ENCODE measurements at regions not wholly inside any gene's neighbourhood (a gene's known extent, or its start where the extent isn't known, plus 50 kb on each side); places are given as distances from the start of the nearest gene placed in this dataset.
A peak's percentile ranks its signal among the peaks of the same experiment; 100 is the strongest.
"Not testable (repeated sequence)": the region's sequence is repeated elsewhere in the genome, so short reads cannot be mapped to it uniquely, and the experiment has no call there.

GRCh38 chr5:44756097-44756496, 52.6 kb upstream of the MRPS30 start:
- not testable (repeated sequence) for DNase-seq

GRCh38 chr5:44747396-44747795, 61.4 kb upstream of the MRPS30 start:
- no peak for DNase-seq

- no peak for DNase-seq
Measured at GRCh38 chr5:44740660-44741059, 68.1 kb upstream of the MRPS30 start.

GRCh38 chr5:44729536-44729935, 79.2 kb upstream of the MRPS30 start:
- no peak for DNase-seq

- DNase-seq, result no peak
Measured at GRCh38 chr5:44727100-44727499, 81.6 kb upstream of the MRPS30 start.

- no peak for DNase-seq
Measured at GRCh38 chr5:44719856-44720255, 88.9 kb upstream of the MRPS30 start.

- DNase-seq, result peak; percentile 25
Measured at GRCh38 chr5:44714871-44715561, 93.7 kb upstream of the MRPS30 start.

- DNase-seq, result no peak
Measured at GRCh38 chr5:44713446-44713845, 95.3 kb upstream of the MRPS30 start.

- no peak for DNase-seq
Measured at GRCh38 chr5:44711901-44712300, 96.8 kb upstream of the MRPS30 start.

GRCh38 chr5:44708602-44709001, 100.1 kb upstream of the MRPS30 start:
- no peak for DNase-seq

GRCh38 chr5:44707721-44708120, 101.0 kb upstream of the MRPS30 start:
- DNase-seq, result no peak

- DNase-seq, result no peak
Measured at GRCh38 chr5:44697025-44697424, 111.7 kb upstream of the MRPS30 start.

- no peak for DNase-seq
Measured at GRCh38 chr5:44695259-44695658, 113.5 kb upstream of the MRPS30 start.

- no peak for DNase-seq
Measured at GRCh38 chr5:44691802-44692201, 116.9 kb upstream of the MRPS30 start.

GRCh38 chr5:44681906-44682305, 126.8 kb upstream of the MRPS30 start:
- no peak for DNase-seq

- no peak for DNase-seq
Measured at GRCh38 chr5:44679214-44679613, 129.5 kb upstream of the MRPS30 start.

GRCh38 chr5:44675296-44675695, 133.5 kb upstream of the MRPS30 start:
- peak; percentile 70 for DNase-seq

GRCh38 chr5:44674461-44674860, 134.3 kb upstream of the MRPS30 start:
- no peak for DNase-seq

- DNase-seq, result not testable (repeated sequence)
Measured at GRCh38 chr5:44668471-44668870, 140.3 kb upstream of the MRPS30 start.

GRCh38 chr5:44665101-44665701, 143.5 kb upstream of the MRPS30 start:
- peak; percentile 47 for DNase-seq

GRCh38 chr5:44664711-44665100, 144.0 kb upstream of the MRPS30 start:
- no peak for DNase-seq

- DNase-seq, result no peak
Measured at GRCh38 chr5:44663991-44664710, 144.6 kb upstream of the MRPS30 start.

- no peak for DNase-seq
Measured at GRCh38 chr5:44661851-44662250, 146.9 kb upstream of the MRPS30 start.

GRCh38 chr5:44660251-44660650, 148.5 kb upstream of the MRPS30 start:
- no peak for DNase-seq

Measured in femur (tissue), 1 donor.